ENCODE measurements at regions not wholly inside any gene's neighbourhood (a gene's known extent, or its start where the extent isn't known, plus 50 kb on each side); places are given as distances from the start of the nearest gene placed in this dataset.

- Mint-ChIP-seq H3K27me3 (peaks cover 2% of the 10 kb centered on the region), H3K27ac (no peak overlapping the region), H3K36me3 (no peaks in the 10 kb centered on the region), H3K4me1 (peaks cover 8% of the 10 kb centered on the region), H3K4me3 (no peak overlapping the region), H3K9me3 (no peaks in the 10 kb centered on the region)
These were observed 141.8 kb downstream of the C9orf50 start for GRCh38 chr9:129478961-129479630.

GRCh38 chr9:129478461-129478860 lies 142.4 kb downstream of the C9orf50 start:
- no peak overlapping the region for H3K4me3 Mint-ChIP-seq
- H3K27me3 Mint-ChIP-seq, result peaks cover 2% of the 10 kb centered on the region
- H3K9me3 Mint-ChIP-seq, result no peaks in the 10 kb centered on the region
- H3K27ac Mint-ChIP-seq, result no peak overlapping the region
- no peaks in the 10 kb centered on the region for H3K36me3 Mint-ChIP-seq
- peaks cover 4% of the 10 kb centered on the region for H3K4me1 Mint-ChIP-seq

GRCh38 chr9:129476821-129477611 lies 143.9 kb downstream of the C9orf50 start:
- Mint-ChIP-seq H3K4me1 (no peaks in the 10 kb centered on the region), H3K27me3 (peaks cover 2% of the 10 kb centered on the region), H3K36me3 (no peaks in the 10 kb centered on the region), H3K4me3 (no peak overlapping the region), H3K27ac (no peak overlapping the region), H3K9me3 (no peaks in the 10 kb centered on the region)

- Mint-ChIP-seq H3K4me1 (peaks cover 10% of the 10 kb centered on the region), H3K9me3 (no peaks in the 10 kb centered on the region), H3K27ac (no peak overlapping the region), H3K4me3 (no peak overlapping the region), H3K36me3 (no peaks in the 10 kb centered on the region), H3K27me3 (no peaks in the 10 kb centered on the region)
These were observed 146.0 kb downstream of the C9orf50 start for GRCh38 chr9:129474740-129475404.

- Mint-ChIP-seq H3K36me3 (no peaks in the 10 kb centered on the region), H3K9me3 (no peaks in the 10 kb centered on the region), H3K27me3 (no peaks in the 10 kb centered on the region), H3K4me3 (no peak overlapping the region), H3K27ac (no peak overlapping the region), H3K4me1 (peaks cover 10% of the 10 kb centered on the region)
These were observed 147.2 kb downstream of the C9orf50 start for GRCh38 chr9:129473523-129474244.

GRCh38 chr9:129472651-129473102 lies 148.2 kb downstream of the C9orf50 start:
- H3K36me3 Mint-ChIP-seq, result no peaks in the 10 kb centered on the region
- H3K9me3 Mint-ChIP-seq, result no peaks in the 10 kb centered on the region
- peaks cover 10% of the 10 kb centered on the region for H3K4me1 Mint-ChIP-seq
- H3K4me3 Mint-ChIP-seq, result no peak overlapping the region
- no peak overlapping the region for H3K27ac Mint-ChIP-seq
- no peaks in the 10 kb centered on the region for H3K27me3 Mint-ChIP-seq

- no peak overlapping the region for H3K4me3 Mint-ChIP-seq
- no peaks in the 10 kb centered on the region for H3K27me3 Mint-ChIP-seq
- H3K9me3 Mint-ChIP-seq, result no peaks in the 10 kb centered on the region
- peaks cover 10% of the 10 kb centered on the region for H3K4me1 Mint-ChIP-seq
- H3K36me3 Mint-ChIP-seq, result no peaks in the 10 kb centered on the region
- peak overlapping the region; percentile 63 for H3K27ac Mint-ChIP-seq
These were observed 149.5 kb downstream of the C9orf50 start for GRCh38 chr9:129471201-129472019.

- Mint-ChIP-seq H3K4me3 (no peak overlapping the region), H3K4me1 (peaks cover 10% of the 10 kb centered on the region), H3K27me3 (no peaks in the 10 kb centered on the region), H3K36me3 (no peaks in the 10 kb centered on the region), H3K27ac (peak overlapping the region; percentile 51), H3K9me3 (no peaks in the 10 kb centered on the region)
These were observed 150.9 kb downstream of the C9orf50 start for GRCh38 chr9:129469988-129470316.

GRCh38 chr9:129469188-129469987 lies 151.5 kb downstream of the C9orf50 start:
- Mint-ChIP-seq H3K9me3 (no peaks in the 10 kb centered on the region), H3K27me3 (no peaks in the 10 kb centered on the region), H3K4me1 (peaks cover 10% of the 10 kb centered on the region), H3K4me3 (no peak overlapping the region), H3K27ac (no peak overlapping the region), H3K36me3 (no peaks in the 10 kb centered on the region)

- no peak overlapping the region for H3K4me3 Mint-ChIP-seq
- no peaks in the 10 kb centered on the region for H3K27me3 Mint-ChIP-seq
- H3K36me3 Mint-ChIP-seq, result no peaks in the 10 kb centered on the region
- peaks cover 10% of the 10 kb centered on the region for H3K4me1 Mint-ChIP-seq
- no peak overlapping the region for H3K27ac Mint-ChIP-seq
- H3K9me3 Mint-ChIP-seq, result no peaks in the 10 kb centered on the region
These were observed 152.9 kb downstream of the C9orf50 start for GRCh38 chr9:129467739-129468666.

GRCh38 chr9:129467004-129467588 lies 153.8 kb downstream of the C9orf50 start:
- Mint-ChIP-seq H3K9me3 (no peaks in the 10 kb centered on the region), H3K27me3 (no peaks in the 10 kb centered on the region), H3K36me3 (no peaks in the 10 kb centered on the region), H3K27ac (no peak overlapping the region), H3K4me3 (no peak overlapping the region), H3K4me1 (peaks cover 10% of the 10 kb centered on the region)

GRCh38 chr9:129465834-129466535 lies 154.9 kb downstream of the C9orf50 start:
- no peak overlapping the region for H3K27ac Mint-ChIP-seq
- H3K36me3 Mint-ChIP-seq, result no peaks in the 10 kb centered on the region
- no peaks in the 10 kb centered on the region for H3K27me3 Mint-ChIP-seq
- H3K4me3 Mint-ChIP-seq, result no peak overlapping the region
- no peaks in the 10 kb centered on the region for H3K9me3 Mint-ChIP-seq
- H3K4me1 Mint-ChIP-seq, result peaks cover 3% of the 10 kb centered on the region

Data from activated naive CD4-positive, alpha-beta T cell treated with anti-CD3 and anti-CD28 coated beads, Interleukin-2, amount 50 U/mL, for 24 hours (primary cell).